Effector CD4-positive, alpha-beta T cell (primary cell): ENCODE measurements at regions not wholly inside any gene's neighbourhood (a gene's known extent, or its start where the extent isn't known, plus 50 kb on each side); places are given as distances from the start of the nearest gene placed in this dataset.

ENCODE experiments used
- DNase-seq: peaks from one replicate; pipeline ENCODE4 v3.0.0-alpha.2; 2020

- DNase-seq: no peak
Observed at GRCh38 chr13:22252281-22252830, 581.5 kb downstream of the FGF9 start.

GRCh38 chr13:22253107-22253506, 582.2 kb downstream of the FGF9 start:
- no peak for DNase-seq

GRCh38 chr13:22256111-22256639, 585.3 kb downstream of the FGF9 start:
- no peak for DNase-seq

- DNase-seq: no peak
Observed at GRCh38 chr13:22262001-22262885, 591.4 kb downstream of the FGF9 start.

GRCh38 chr13:22263185-22263584, 592.3 kb downstream of the FGF9 start:
- DNase-seq: no peak

- no peak for DNase-seq
Observed at GRCh38 chr13:22265563-22265962, 594.7 kb downstream of the FGF9 start.

GRCh38 chr13:22270881-22271280, 600.0 kb downstream of the FGF9 start:
- no peak for DNase-seq

- no peak for DNase-seq
Observed at GRCh38 chr13:22271903-22272302, 601.0 kb downstream of the FGF9 start.

- no peak for DNase-seq
Observed at GRCh38 chr13:22275393-22275792, 604.5 kb downstream of the FGF9 start.

- DNase-seq: no peak
Observed at GRCh38 chr13:22276616-22277015, 605.7 kb downstream of the FGF9 start.

- DNase-seq: peak; percentile 49
Observed at GRCh38 chr13:22278336-22278929, 607.6 kb downstream of the FGF9 start.

GRCh38 chr13:22285867-22286266, 615.0 kb downstream of the FGF9 start:
- DNase-seq: no peak

- DNase-seq: no peak
Observed at GRCh38 chr13:22286338-22286737, 615.5 kb downstream of the FGF9 start.

- no peak for DNase-seq
Observed at GRCh38 chr13:22287343-22287920, 616.6 kb downstream of the FGF9 start.

GRCh38 chr13:22288496-22288895, 617.6 kb downstream of the FGF9 start:
- DNase-seq: no peak

GRCh38 chr13:22289711-22290110, 618.8 kb downstream of the FGF9 start:
- no peak for DNase-seq

- no peak for DNase-seq
Observed at GRCh38 chr13:22298530-22298929, 627.7 kb downstream of the FGF9 start.

GRCh38 chr13:22311734-22312404, 641.0 kb downstream of the FGF9 start:
- DNase-seq: no peak

- DNase-seq: no peak
Observed at GRCh38 chr13:22312405-22312803, 641.5 kb downstream of the FGF9 start.

- no peak for DNase-seq
Observed at GRCh38 chr13:22316494-22317025, 645.7 kb downstream of the FGF9 start.

GRCh38 chr13:22320991-22321390, 650.1 kb downstream of the FGF9 start:
- DNase-seq: no peak

GRCh38 chr13:22325761-22326160, 654.9 kb downstream of the FGF9 start:
- DNase-seq: no peak

- DNase-seq: no peak
Observed at GRCh38 chr13:22332416-22332815, 661.5 kb downstream of the FGF9 start.
